Esophagus squamous epithelium (tissue), 4 donors: ENCODE measurements at regions not wholly inside any gene's neighbourhood (a gene's known extent, or its start where the extent isn't known, plus 50 kb on each side); places are given as distances from the start of the nearest gene placed in this dataset.

Experiments
- POLR2A ChIP-seq, 4 donors: fragments of 450-650 bp; IDR thresholded peaks; one replicate each; pipeline ENCODE4 v1.6.1; 2017; ENCODE audit warnings: antibody characterized with exemption in 4 of 4, mild to moderate bottlenecking in 4 of 4, moderate library complexity in 3 of 4
- TF ChIP-seq, protein P1 (sequence below), 6 experiments: fragments of 450-650 bp in 4 of 6; fragments of 200-600 bp in 2 of 6; sonication (generic) in 2 of 6; IDR thresholded peaks; one replicate each; pipeline ENCODE4 v1.5.1; 2016 to 2019; ENCODE audit warnings: antibody characterized with exemption in 6 of 6, mild to moderate bottlenecking in 4 of 6, moderate library complexity in 4 of 6

- TF ChIP-seq, protein P1, sequence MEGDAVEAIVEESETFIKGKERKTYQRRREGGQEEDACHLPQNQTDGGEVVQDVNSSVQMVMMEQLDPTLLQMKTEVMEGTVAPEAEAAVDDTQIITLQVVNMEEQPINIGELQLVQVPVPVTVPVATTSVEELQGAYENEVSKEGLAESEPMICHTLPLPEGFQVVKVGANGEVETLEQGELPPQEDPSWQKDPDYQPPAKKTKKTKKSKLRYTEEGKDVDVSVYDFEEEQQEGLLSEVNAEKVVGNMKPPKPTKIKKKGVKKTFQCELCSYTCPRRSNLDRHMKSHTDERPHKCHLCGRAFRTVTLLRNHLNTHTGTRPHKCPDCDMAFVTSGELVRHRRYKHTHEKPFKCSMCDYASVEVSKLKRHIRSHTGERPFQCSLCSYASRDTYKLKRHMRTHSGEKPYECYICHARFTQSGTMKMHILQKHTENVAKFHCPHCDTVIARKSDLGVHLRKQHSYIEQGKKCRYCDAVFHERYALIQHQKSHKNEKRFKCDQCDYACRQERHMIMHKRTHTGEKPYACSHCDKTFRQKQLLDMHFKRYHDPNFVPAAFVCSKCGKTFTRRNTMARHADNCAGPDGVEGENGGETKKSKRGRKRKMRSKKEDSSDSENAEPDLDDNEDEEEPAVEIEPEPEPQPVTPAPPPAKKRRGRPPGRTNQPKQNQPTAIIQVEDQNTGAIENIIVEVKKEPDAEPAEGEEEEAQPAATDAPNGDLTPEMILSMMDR (IDR thresholded peaks at IDR 0.05): no peak
- TF ChIP-seq POLR2A (IDR thresholded peaks at IDR 0.05): no peak
Observed at GRCh38 chr12:114743799-114744198, 59.8 kb upstream of the TBX3 start.
